Upper lobe of right lung (tissue), 1 donor: ENCODE measurements at regions not wholly inside any gene's neighbourhood (a gene's known extent, or its start where the extent isn't known, plus 50 kb on each side); places are given as distances from the start of the nearest gene placed in this dataset.
A peak's percentile ranks its signal among the peaks of the same experiment; 100 is the strongest.
"Not testable (repeated sequence)": the region's sequence is repeated elsewhere in the genome, so short reads cannot be mapped to it uniquely, and the experiment has no call there.

Source experiments
- ATAC-seq: fragments of 200-7000 bp; cut with Tn5 transposase; one replicate; pipeline ENCODE4 v1.9.1; 2020; ENCODE audit warnings: mild to moderate bottlenecking, moderate library complexity
- DNase-seq: peaks from one replicate; pipeline ENCODE4 v3.0.0-alpha.2; 2020
- H3K27ac ChIP-seq: fragments of 200-600 bp; one replicate; pipeline ENCODE4 v1.8.0; 2022
- H3K27me3 ChIP-seq: fragments of 200-600 bp; one replicate; pipeline ENCODE4 v1.8.0; 2022; ENCODE audit warnings: mild to moderate bottlenecking
- H3K36me3 ChIP-seq: fragments of 200-600 bp; one replicate; pipeline ENCODE4 v1.8.0; 2022
- H3K4me1 ChIP-seq: fragments of 200-600 bp; one replicate; pipeline ENCODE4 v1.8.0; 2022
- H3K4me3 ChIP-seq: fragments of 200-600 bp; one replicate; pipeline ENCODE4 v1.8.0; 2022; ENCODE audit warnings: mild to moderate bottlenecking
- H3K9me3 ChIP-seq: fragments of 200-600 bp; one replicate; pipeline ENCODE4 v1.8.0; 2022
- CTCF ChIP-seq: fragments of 200-600 bp; IDR thresholded peaks from one replicate; pipeline ENCODE4 v1.8.0; 2022; ENCODE audit warnings: antibody characterized with exemption
- intact Hi-C: fragments of 100-400 bp; cut with DNase I; formaldehyde crosslinking; loops from one replicate; pipeline ENCODE4 v1.11.0; 2022
- donor health status: DM: no; HTN: yes; CAD: no; lungs with severe emphysema.

GRCh38 chr5:154652746-154653417, 102.3 kb upstream of the LARP1 start:
- Histone ChIP-seq H3K4me1 (peaks cover 17% of the 10 kb centered on the region), H3K4me3 (no peak overlapping the region), H3K36me3 (no peaks in the 10 kb centered on the region), H3K27me3 (no peaks in the 10 kb centered on the region), H3K9me3 (no peaks in the 10 kb centered on the region), H3K27ac (no peak overlapping the region)
- intact Hi-C loops = no loop called here
- DNase-seq (no peak), ATAC-seq (no peak)
- TF ChIP-seq CTCF = no peak

DNA sequence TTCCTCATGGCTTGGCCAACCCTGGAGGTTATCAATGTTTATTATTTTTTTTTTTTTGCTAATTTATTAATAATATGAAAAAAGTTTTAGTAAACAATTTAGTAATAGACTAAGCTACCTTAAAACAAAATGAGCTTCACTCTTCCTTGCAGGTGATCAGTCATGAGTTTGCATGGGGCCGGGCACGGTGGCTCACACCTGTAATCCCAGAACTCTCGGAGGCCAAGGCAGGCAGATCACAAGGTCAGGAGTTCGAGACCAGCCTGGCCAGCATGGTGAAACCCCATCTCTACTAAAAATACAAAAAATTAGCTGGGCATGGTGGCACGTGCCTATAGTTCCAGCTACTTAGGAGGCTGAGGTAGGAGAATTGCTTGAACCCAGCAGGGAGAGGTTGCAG, 103.4 kb upstream of the LARP1 start:
- ATAC-seq, H3K36me3 ChIP-seq, H3K27me3 ChIP-seq, intact Hi-C loops, DNase-seq, H3K9me3 ChIP-seq, H3K27ac ChIP-seq, H3K4me3 ChIP-seq: not testable (repeated sequence)
- peaks cover 17% of the 10 kb centered on the region for H3K4me1 ChIP-seq

DNA sequence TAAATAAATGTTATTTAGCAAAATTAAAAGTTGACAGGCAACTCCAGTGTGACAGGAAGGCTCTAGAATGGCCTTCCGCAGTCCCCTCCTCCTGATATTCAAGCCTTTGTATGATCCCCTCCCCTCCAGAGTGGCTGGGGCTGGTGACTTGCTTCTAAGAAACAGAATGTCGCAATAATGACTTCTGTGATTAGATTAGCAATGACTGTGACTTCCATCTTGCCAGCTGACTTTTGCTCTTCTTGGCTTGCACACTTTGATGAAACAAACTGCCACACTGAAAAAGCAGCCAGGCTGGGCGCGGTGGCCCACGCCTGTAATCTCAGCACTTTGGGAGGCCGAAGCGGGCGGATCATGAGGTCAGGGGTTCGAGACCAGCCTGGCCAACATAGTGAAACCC, 106.5 kb upstream of the LARP1 start:
- H3K36me3 ChIP-seq = no peaks in the 10 kb centered on the region
- H3K9me3 ChIP-seq = no peaks in the 10 kb centered on the region
- peaks cover under 1% of the 10 kb centered on the region for H3K4me1 ChIP-seq
- no peaks in the 10 kb centered on the region for H3K27me3 ChIP-seq
- H3K27ac ChIP-seq = no peak overlapping the region
- TF ChIP-seq CTCF = no peak
- no peak for DNase-seq
- intact Hi-C loops = no loop called here
- H3K4me3 ChIP-seq = no peak overlapping the region
- ATAC-seq = peak; percentile 40

- Histone ChIP-seq H3K27me3 (no peaks in the 10 kb centered on the region), H3K36me3 (no peaks in the 10 kb centered on the region), H3K4me3 (no peak overlapping the region), H3K27ac (no peak overlapping the region), H3K9me3 (no peaks in the 10 kb centered on the region), H3K4me1 (no peaks in the 10 kb centered on the region)
- ATAC-seq = no peak
- intact Hi-C loops = no loop called here
- no peak for DNase-seq
- TF ChIP-seq CTCF = no peak
Measured at GRCh38 chr5:154648229-154648628, 106.9 kb upstream of the LARP1 start.

GRCh38 chr5:154647761-154648145, 107.4 kb upstream of the LARP1 start:
- H3K4me3 ChIP-seq = peak overlapping the region; percentile 39
- H3K27ac ChIP-seq = no peak overlapping the region
- intact Hi-C loops = no loop called here
- H3K36me3 ChIP-seq = no peaks in the 10 kb centered on the region
- H3K27me3 ChIP-seq = no peaks in the 10 kb centered on the region
- no peaks in the 10 kb centered on the region for H3K9me3 ChIP-seq
- peak; percentile 23 for DNase-seq
- no peak for TF ChIP-seq CTCF
- ATAC-seq = peak; percentile 6
- no peaks in the 10 kb centered on the region for H3K4me1 ChIP-seq

DNA sequence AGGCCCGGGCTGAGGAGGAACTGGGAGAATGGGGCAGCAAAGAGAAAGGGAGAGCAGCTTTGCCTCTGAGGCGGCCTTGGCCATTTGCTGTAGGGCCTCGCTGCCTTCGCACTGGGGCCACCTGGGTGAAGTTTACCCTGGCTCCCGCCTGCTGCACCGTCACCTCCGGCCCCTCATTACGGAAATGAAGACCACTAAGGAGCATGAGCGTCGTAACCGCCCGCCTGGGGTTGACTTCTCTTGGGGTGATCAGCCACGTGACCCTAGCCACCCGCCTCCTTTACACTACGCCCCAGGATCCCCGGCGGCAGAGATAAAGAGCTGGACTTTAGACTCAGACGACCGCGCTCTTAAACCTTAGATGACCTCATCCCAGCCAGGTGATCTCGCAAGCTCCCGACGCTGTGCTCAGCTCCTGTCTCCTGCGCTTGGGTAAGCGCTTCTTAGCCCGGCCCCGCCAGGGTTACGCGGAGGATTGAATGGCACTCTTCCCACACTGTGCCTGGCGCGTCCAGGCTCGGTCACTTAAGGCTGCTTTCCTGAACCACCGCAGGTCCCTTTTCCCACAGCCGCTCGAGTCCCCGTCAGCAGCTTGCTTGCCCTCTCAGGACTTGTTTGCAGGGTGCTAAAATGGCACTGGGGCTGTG, 107.9 kb upstream of the LARP1 start:
- peak overlapping the region; percentile 39 for H3K4me3 ChIP-seq
- ATAC-seq = peak; percentile 90
- intact Hi-C loops = no loop called here

More for the DNA sequence above, 107.9 kb upstream of the LARP1 start:
- Histone ChIP-seq H3K36me3 (no peaks in the 10 kb centered on the region), H3K9me3 (no peaks in the 10 kb centered on the region), H3K4me1 (no peaks in the 10 kb centered on the region), H3K27me3 (no peaks in the 10 kb centered on the region), H3K27ac (no peak overlapping the region)
- TF ChIP-seq CTCF = no peak
- peak; percentile 86 for DNase-seq
